GM10266 (cell line): ENCODE measurements at regions not wholly inside any gene's neighbourhood (a gene's known extent, or its start where the extent isn't known, plus 50 kb on each side); places are given as distances from the start of the nearest gene placed in this dataset.

Source experiments
- DNase-seq: peaks from one replicate; pipeline ENCODE4 v3.0.0; 2012; ENCODE audit errors: extremely low spot score
- CTCF ChIP-seq: IDR thresholded peaks from 2 replicates; pipeline ENCODE4 v1.5.1; 2012; ENCODE audit warnings: mild to moderate bottlenecking, low read depth; ENCODE audit not compliant: control insufficient read depth, insufficient read depth; ENCODE audit errors: missing control alignments

- TF ChIP-seq CTCF: no peak
- DNase-seq: no peak
These were observed 72.9 kb upstream of the DCBLD2 start for GRCh38 chr3:98974442-98974841.

GRCh38 chr3:98972720-98973119, 71.2 kb upstream of the DCBLD2 start:
- no peak for TF ChIP-seq CTCF
- no peak for DNase-seq

- TF ChIP-seq CTCF: no peak
- no peak for DNase-seq
These were observed 70.7 kb upstream of the DCBLD2 start for GRCh38 chr3:98972155-98972554.

GRCh38 chr3:98971169-98971681, 69.7 kb upstream of the DCBLD2 start:
- DNase-seq: no peak

GRCh38 chr3:98969295-98969694, 67.8 kb upstream of the DCBLD2 start:
- TF ChIP-seq CTCF: no peak
- no peak for DNase-seq

More at GRCh38 chr3:98971169-98971681, 69.7 kb upstream of the DCBLD2 start:
- no peak for TF ChIP-seq CTCF

- no peak for TF ChIP-seq CTCF
- DNase-seq: no peak
These were observed 67.3 kb upstream of the DCBLD2 start for GRCh38 chr3:98968824-98969223.

- DNase-seq: no peak
- TF ChIP-seq CTCF: no peak
These were observed 66.9 kb upstream of the DCBLD2 start for GRCh38 chr3:98968347-98968746.
